ENCODE measurements at regions not wholly inside any gene's neighbourhood (a gene's known extent, or its start where the extent isn't known, plus 50 kb on each side); places are given as distances from the start of the nearest gene placed in this dataset.

DNA sequence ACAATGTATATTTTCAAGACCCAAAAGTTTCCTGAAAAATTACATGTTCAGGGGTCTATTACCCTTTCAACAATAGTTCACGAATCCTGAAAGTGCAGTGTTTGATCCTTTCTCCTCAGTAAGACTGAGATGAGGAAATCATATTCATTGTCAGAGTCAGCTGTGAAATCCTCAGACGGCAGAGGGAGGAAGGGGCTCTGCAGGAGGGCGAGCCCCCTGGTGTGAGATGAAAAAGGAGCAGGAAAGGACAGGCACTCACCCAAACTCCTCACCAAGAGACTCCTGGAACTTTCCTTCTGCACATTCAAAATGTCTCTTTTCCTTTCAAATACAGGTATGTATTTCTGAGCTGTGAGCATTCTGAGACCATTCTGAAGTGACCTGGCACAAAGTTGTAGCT, 150.3 kb upstream of the HABP2 start:
- TF ChIP-seq CTCF (IDR thresholded peaks at IDR 0.05; ENCODE audit: borderline replicate concordance, extremely low read depth, low read length, poor library complexity, severe bottlenecking) (no peak), EZH2 (IDR thresholded peaks at IDR 0.05; ENCODE audit: borderline replicate concordance, low read depth, low read length, severe bottlenecking) (no peak)
